H9 (cell line): ENCODE measurements at regions not wholly inside any gene's neighbourhood (a gene's known extent, or its start where the extent isn't known, plus 50 kb on each side); places are given as distances from the start of the nearest gene placed in this dataset.

Experiments
- DNase-seq: peaks from one replicate; pipeline ENCODE4 v3.0.0-alpha.2; 2017
- H2AFZ ChIP-seq: one replicate; pipeline ENCODE4 v1.6.1; 2013; ENCODE audit warnings: mild to moderate bottlenecking, low read length, control low read depth, moderate library complexity
- H2AK5ac ChIP-seq: 2 replicates; pipeline ENCODE4 v1.6.1; 2013; ENCODE audit warnings: low read length, control low read depth, mixed read lengths; ENCODE audit not compliant: insufficient read length
- H2BK120ac ChIP-seq: one replicate; pipeline ENCODE4 v1.6.1; 2013; ENCODE audit warnings: low read depth, mild to moderate bottlenecking, low read length, control low read depth, inconsistent platforms; ENCODE audit not compliant: poor library complexity, severe bottlenecking
- H2BK12ac ChIP-seq: 2 replicates; pipeline ENCODE4 v1.6.1; 2013; ENCODE audit warnings: low read length, control low read depth, mixed read lengths, low read depth; ENCODE audit not compliant: insufficient read length
- H2BK15ac ChIP-seq: 2 replicates; pipeline ENCODE4 v1.6.1; 2013; ENCODE audit warnings: low read depth, low read length, control low read depth
- H2BK20ac ChIP-seq: one replicate; pipeline ENCODE4 v1.6.1; 2013; ENCODE audit warnings: low read depth, mild to moderate bottlenecking, low read length, control low read depth, inconsistent platforms; ENCODE audit not compliant: poor library complexity, severe bottlenecking
- H2BK5ac ChIP-seq: 2 replicates; pipeline ENCODE4 v1.6.1; 2013; ENCODE audit warnings: low read length, control low read depth, mixed read lengths; ENCODE audit not compliant: insufficient read length
- H3K14ac ChIP-seq: 2 replicates; pipeline ENCODE4 v1.6.1; 2013; ENCODE audit warnings: low read length, control low read depth; ENCODE audit not compliant: insufficient read depth
- H3K18ac ChIP-seq: 2 replicates; pipeline ENCODE4 v1.6.1; 2013; ENCODE audit warnings: low read depth, mild to moderate bottlenecking, mixed read lengths, low read length, control low read depth; ENCODE audit not compliant: insufficient read length
- H3K23ac ChIP-seq: 2 replicates; pipeline ENCODE4 v1.6.1; 2013; ENCODE audit warnings: low read length, control low read depth, mixed read lengths, low read depth; ENCODE audit not compliant: insufficient read length
- H3K23me2 ChIP-seq: 2 replicates; pipeline ENCODE4 v1.6.1; 2013; ENCODE audit warnings: low read depth, mild to moderate bottlenecking, mixed read lengths, low read length, control low read depth; ENCODE audit not compliant: insufficient read length, poor library complexity, severe bottlenecking
- H3K27ac ChIP-seq: 2 replicates; pipeline ENCODE4 v1.5.1; 2013; ENCODE audit warnings: low read length, control low read depth, mixed read lengths, low read depth; ENCODE audit not compliant: insufficient read length
- H3K27me3 ChIP-seq: 2 replicates; pipeline ENCODE4 v1.6.1; 2013; ENCODE audit warnings: low read length, control low read depth, inconsistent platforms; ENCODE audit not compliant: insufficient read depth
- H3K4ac ChIP-seq: 2 replicates; pipeline ENCODE4 v1.6.1; 2013; ENCODE audit warnings: low read depth, mild to moderate bottlenecking, control low read depth, inconsistent platforms, low read length, moderate library complexity
- H3K4me1 ChIP-seq: 2 replicates; pipeline ENCODE4 v1.6.1; 2013; ENCODE audit warnings: low read length, control low read depth, inconsistent platforms; ENCODE audit not compliant: insufficient read depth
- H3K4me2 ChIP-seq: 2 replicates; pipeline ENCODE4 v1.6.1; 2013; ENCODE audit warnings: low read length, control low read depth, mixed read lengths; ENCODE audit not compliant: insufficient read length, insufficient read depth
- H3K56ac ChIP-seq: 2 replicates; pipeline ENCODE4 v1.6.1; 2013; ENCODE audit warnings: low read depth, mild to moderate bottlenecking, mixed read lengths, low read length, control low read depth; ENCODE audit not compliant: insufficient read length
- H3K79me1 ChIP-seq: 2 replicates; pipeline ENCODE4 v1.6.1; 2013; ENCODE audit warnings: low read depth, mild to moderate bottlenecking, moderate library complexity, low read length, control low read depth, inconsistent platforms; ENCODE audit not compliant: insufficient read depth, poor library complexity, severe bottlenecking
- H3K79me2 ChIP-seq: 2 replicates; pipeline ENCODE4 v1.6.1; 2013; ENCODE audit warnings: low read length, control low read depth, inconsistent platforms; ENCODE audit not compliant: insufficient read depth
- H3K9ac ChIP-seq: 2 replicates; pipeline ENCODE4 v1.6.1; 2013; ENCODE audit warnings: low read length, control low read depth, mixed read lengths; ENCODE audit not compliant: insufficient read length; ENCODE audit errors: extremely low read depth
- H3K9me3 ChIP-seq: one replicate; pipeline ENCODE4 v1.6.1; 2013; ENCODE audit warnings: low read depth, low read length, inconsistent platforms; ENCODE audit not compliant: control insufficient read depth
- H3T11ph ChIP-seq: one replicate; pipeline ENCODE4 v1.6.1; 2013; ENCODE audit warnings: mild to moderate bottlenecking, low read length, control low read depth, inconsistent platforms
- H4K20me1 ChIP-seq: one replicate; pipeline ENCODE4 v1.6.1; 2013; ENCODE audit not compliant: control insufficient read depth, insufficient read length, insufficient read depth
- H4K5ac ChIP-seq: 2 replicates; pipeline ENCODE4 v1.6.1; 2013; ENCODE audit warnings: low read depth, mild to moderate bottlenecking, mixed read lengths, low read length, control low read depth; ENCODE audit not compliant: insufficient read length
- H4K8ac ChIP-seq: replicated peaks from 2 replicates; pipeline ENCODE4 v1.6.1; 2013; ENCODE audit warnings: low read length, control low read depth, mixed read lengths, low read depth; ENCODE audit not compliant: insufficient read length
- H4K91ac ChIP-seq: 2 replicates; pipeline ENCODE4 v1.6.1; 2013; ENCODE audit warnings: low read depth, mild to moderate bottlenecking, moderate library complexity, mixed read lengths, low read length, control low read depth; ENCODE audit not compliant: insufficient read length
- H3K27ac Mint-ChIP-seq, 3 experiments: 2 replicates in 2 of 3; 3 replicates in 1 of 3; pipeline ENCODE4 v1.8.0; 2020 to 2021; ENCODE audit warnings: mixed read lengths in 3 of 3, mild to moderate bottlenecking in 1 of 3, moderate library complexity in 1 of 3
- H3K27me3 Mint-ChIP-seq: 2 replicates; pipeline ENCODE4 v1.8.0; 2021; ENCODE audit warnings: low read depth, mild to moderate bottlenecking, moderate library complexity, mixed read lengths
- H3K36me3 Mint-ChIP-seq, 3 experiments: 2 replicates in 2 of 3; 3 replicates in 1 of 3; pipeline ENCODE4 v1.8.0; 2020 to 2021; ENCODE audit warnings: low read depth in 3 of 3, mixed read lengths in 3 of 3; ENCODE audit not compliant: insufficient read depth in 1 of 3
- H3K4me1 Mint-ChIP-seq, 2 experiments: 2 replicates each; pipeline ENCODE4 v1.8.0; 2020; ENCODE audit warnings: mixed read lengths in 2 of 2
- H3K4me3 Mint-ChIP-seq, 2 experiments: 2 replicates in 1 of 2; 3 replicates in 1 of 2; pipeline ENCODE4 v1.8.0; 2020 to 2021; ENCODE audit warnings: mild to moderate bottlenecking in 2 of 2, mixed read lengths in 2 of 2, moderate library complexity in 1 of 2
- H3K9me3 Mint-ChIP-seq, 2 experiments: 2 replicates in 1 of 2; 3 replicates in 1 of 2; pipeline ENCODE4 v1.8.0; 2020; ENCODE audit warnings: mild to moderate bottlenecking in 2 of 2, mixed read lengths in 2 of 2, moderate library complexity in 1 of 2
- WGBS: extraction: QIAGEN DNeasy Blood & Tissue Kit; methylation state at CpG from one replicate; pipeline ENCODE4 v1.1.7; 2013; ENCODE audit warnings: missing lambda C conversion rate, low lambda C conversion rate, mixed read lengths; ENCODE audit not compliant: insufficient read length; ENCODE audit errors: extremely low coverage; 5-methylcytosine and 5-hydroxymethylcytosine counted together
- TF ChIP-seq, protein P1 (sequence below): fragments of 200-600 bp; sonication (generic); conservative IDR thresholded peaks from 3 replicates; pipeline ENCODE4 v1.8.0; 2021; ENCODE audit warnings: antibody characterized with exemption, mild to moderate bottlenecking

DNA sequence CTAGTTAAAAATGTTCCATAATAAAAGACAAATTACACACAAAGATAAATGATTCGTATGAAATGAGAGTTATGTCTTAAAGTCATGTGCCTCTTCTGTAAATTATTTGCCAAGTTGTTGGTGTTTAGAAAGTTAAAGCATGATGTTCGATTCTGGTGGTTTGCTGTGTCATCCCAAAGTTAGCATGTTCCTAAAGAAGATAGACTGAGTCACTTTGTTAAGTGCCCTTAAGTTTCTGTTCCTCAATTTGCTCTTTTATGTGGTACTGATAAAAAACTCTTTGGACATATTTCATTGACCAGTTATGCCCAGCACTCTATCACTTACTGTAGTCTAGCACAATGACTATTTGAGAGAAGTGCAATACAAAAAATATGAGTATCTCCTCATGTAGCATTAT lies 366.9 kb upstream of the ZNF608 start:
- no peak overlapping the region for H2BK20ac ChIP-seq
- no peaks in the 10 kb centered on the region for H4K20me1 ChIP-seq
- no peak overlapping the region for H3K56ac ChIP-seq
- H3K23me2 ChIP-seq: no peaks in the 10 kb centered on the region
- H3K4ac ChIP-seq: no peak overlapping the region
- H3K27me3 Mint-ChIP-seq: no peaks in the 10 kb centered on the region
- no peak overlapping the region for H3K4me2 ChIP-seq
- no peaks in the 10 kb centered on the region for H3K79me1 ChIP-seq
- no peak overlapping the region for H2BK5ac ChIP-seq
- no peaks in the 10 kb centered on the region; a peak in 1 of 5 replicates for H3K9me3 Mint-ChIP-seq
- no peak overlapping the region for H2BK120ac ChIP-seq
- peaks cover 3 to 4% (median 4%) of the 10 kb centered on the region in 3 experiments; a peak in 2 of 7 replicates for H3K36me3 Mint-ChIP-seq
- TF ChIP-seq, protein P1, sequence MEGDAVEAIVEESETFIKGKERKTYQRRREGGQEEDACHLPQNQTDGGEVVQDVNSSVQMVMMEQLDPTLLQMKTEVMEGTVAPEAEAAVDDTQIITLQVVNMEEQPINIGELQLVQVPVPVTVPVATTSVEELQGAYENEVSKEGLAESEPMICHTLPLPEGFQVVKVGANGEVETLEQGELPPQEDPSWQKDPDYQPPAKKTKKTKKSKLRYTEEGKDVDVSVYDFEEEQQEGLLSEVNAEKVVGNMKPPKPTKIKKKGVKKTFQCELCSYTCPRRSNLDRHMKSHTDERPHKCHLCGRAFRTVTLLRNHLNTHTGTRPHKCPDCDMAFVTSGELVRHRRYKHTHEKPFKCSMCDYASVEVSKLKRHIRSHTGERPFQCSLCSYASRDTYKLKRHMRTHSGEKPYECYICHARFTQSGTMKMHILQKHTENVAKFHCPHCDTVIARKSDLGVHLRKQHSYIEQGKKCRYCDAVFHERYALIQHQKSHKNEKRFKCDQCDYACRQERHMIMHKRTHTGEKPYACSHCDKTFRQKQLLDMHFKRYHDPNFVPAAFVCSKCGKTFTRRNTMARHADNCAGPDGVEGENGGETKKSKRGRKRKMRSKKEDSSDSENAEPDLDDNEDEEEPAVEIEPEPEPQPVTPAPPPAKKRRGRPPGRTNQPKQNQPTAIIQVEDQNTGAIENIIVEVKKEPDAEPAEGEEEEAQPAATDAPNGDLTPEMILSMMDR: no peak
- WGBS: no CpG with 5 or more reads among the region's 2 CpGs
- H2AK5ac ChIP-seq: no peak overlapping the region
- H2AFZ ChIP-seq: no peak overlapping the region
- no peak overlapping the region for H4K8ac ChIP-seq
- H3K14ac ChIP-seq: no peak overlapping the region
- no peaks in the 10 kb centered on the region for H3K9me3 ChIP-seq
- H2BK12ac ChIP-seq: no peak overlapping the region
- no peak overlapping the region for H3K4me3 Mint-ChIP-seq
- H3K79me2 ChIP-seq: no peaks in the 10 kb centered on the region
- no peak overlapping the region for H3K27ac Mint-ChIP-seq
- no peaks in the 10 kb centered on the region for H3K4me1 ChIP-seq
- no peak overlapping the region for H4K91ac ChIP-seq
- H3K9ac ChIP-seq: no peak overlapping the region
- no peak overlapping the region for H3K23ac ChIP-seq
- H3K4me1 Mint-ChIP-seq: peaks cover 9 to 12% of the 10 kb centered on the region in 2 experiments
- no peak overlapping the region for H3K18ac ChIP-seq
- no peak overlapping the region for H3T11ph ChIP-seq
- DNase-seq: no peak
- no peaks in the 10 kb centered on the region for H3K27me3 ChIP-seq
- H2BK15ac ChIP-seq: no peak overlapping the region
- H4K5ac ChIP-seq: no peak overlapping the region
- no peak overlapping the region for H3K27ac ChIP-seq
